T-helper 1 cell (primary cell): ENCODE measurements at regions not wholly inside any gene's neighbourhood (a gene's known extent, or its start where the extent isn't known, plus 50 kb on each side); places are given as distances from the start of the nearest gene placed in this dataset.

Experiments
- DNase-seq, 5 donors: peaks; one replicate each; pipeline ENCODE4 v3.0.0-alpha.2; 2012 to 2020

DNA sequence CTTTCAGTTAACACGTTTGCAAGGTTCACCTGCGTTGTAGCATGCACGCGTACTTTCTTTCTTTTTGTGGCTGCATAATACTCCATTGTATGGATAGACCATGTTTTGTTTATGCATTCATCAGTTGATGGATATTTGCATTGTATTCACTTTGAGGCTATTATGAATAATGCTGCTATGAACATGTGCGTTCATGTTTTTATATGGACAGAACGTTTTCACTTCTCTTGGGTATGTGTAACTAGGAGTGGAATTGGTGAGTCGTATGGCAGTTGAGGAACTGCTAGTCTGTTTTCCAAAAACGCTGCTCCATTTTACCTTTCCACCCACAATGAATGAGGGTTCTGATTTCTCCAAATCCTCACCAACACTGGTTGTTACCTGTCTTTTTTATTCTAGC lies 244.3 kb downstream of the GLI2 start:
- DNase-seq, result no peak

DNA sequence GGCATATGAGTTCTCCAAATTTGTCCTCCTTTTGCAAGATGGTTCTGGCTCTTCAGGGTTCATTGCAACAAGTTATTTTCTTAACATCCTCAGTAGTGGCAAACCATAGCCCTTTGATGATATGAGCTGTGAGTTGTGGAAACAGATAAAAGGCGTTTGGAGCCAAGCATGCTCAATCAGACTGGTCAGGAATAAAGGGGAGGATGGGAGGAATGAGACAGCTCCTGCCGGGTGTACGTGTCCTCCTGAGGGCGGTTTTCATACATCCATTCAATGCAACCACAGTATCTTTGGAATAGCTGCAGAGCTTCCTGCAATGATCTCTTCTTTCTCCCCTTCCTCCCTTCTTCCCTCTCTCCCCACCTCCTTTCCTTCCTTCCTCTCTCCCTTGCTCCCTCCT lies 245.8 kb downstream of the GLI2 start:
- no peak for DNase-seq

DNA sequence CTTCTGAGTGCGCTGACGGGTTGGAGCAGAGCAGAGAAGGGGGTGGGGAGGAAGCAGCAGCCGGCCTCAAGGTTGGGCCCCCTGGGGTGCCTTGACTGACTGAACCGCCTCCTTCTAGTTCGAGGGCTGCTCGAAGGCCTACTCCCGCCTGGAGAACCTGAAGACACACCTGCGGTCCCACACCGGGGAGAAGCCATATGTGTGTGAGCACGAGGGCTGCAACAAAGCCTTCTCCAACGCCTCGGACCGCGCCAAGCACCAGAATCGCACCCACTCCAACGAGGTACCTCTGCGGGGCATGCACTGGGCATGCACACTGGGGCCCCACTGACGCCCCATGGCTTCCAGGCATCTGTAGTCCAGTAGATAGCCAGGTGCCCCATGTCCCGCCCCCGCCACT lies 246.9 kb downstream of the GLI2 start:
- no peak for DNase-seq

DNA sequence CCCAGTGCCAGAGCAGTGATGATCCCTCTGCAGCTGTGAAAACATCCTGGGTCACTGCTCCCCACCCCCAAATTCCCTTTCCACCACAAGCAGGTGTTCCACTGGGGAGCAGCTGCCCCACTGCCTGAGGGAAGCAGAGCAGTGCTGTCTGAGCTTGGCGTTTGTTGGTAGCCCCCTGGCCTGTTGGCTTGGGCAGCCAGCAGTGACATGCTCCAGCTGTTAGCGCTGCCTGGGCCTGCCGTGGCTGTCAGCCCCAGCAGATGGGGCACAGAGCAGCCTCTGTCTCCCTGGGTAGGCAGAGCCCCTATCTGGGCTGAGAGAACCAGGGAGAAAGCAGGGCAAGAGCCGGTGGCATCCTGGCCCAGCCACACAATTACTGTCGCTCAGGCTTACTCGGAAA lies 247.7 kb downstream of the GLI2 start:
- no peak for DNase-seq

DNA sequence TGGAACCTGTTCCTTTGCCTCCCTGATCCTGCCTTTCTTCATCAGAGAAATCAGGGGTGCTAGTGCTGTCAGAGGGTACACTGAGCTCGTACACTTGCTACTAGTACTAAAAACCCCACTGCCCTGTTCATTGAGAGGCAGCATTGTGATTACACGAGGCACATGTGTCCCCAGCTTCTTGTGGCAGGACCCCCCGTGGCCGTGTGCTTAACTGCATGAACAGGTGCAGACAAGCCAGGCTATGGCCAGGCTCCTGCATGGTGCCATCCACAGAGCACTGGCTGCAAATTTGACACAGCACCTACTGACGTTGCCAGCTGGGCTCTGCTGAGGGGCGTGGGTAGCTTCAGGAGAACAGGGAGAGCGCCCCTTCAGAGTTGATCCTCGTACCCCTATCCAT lies 248.4 kb downstream of the GLI2 start:
- no peak for DNase-seq

DNA sequence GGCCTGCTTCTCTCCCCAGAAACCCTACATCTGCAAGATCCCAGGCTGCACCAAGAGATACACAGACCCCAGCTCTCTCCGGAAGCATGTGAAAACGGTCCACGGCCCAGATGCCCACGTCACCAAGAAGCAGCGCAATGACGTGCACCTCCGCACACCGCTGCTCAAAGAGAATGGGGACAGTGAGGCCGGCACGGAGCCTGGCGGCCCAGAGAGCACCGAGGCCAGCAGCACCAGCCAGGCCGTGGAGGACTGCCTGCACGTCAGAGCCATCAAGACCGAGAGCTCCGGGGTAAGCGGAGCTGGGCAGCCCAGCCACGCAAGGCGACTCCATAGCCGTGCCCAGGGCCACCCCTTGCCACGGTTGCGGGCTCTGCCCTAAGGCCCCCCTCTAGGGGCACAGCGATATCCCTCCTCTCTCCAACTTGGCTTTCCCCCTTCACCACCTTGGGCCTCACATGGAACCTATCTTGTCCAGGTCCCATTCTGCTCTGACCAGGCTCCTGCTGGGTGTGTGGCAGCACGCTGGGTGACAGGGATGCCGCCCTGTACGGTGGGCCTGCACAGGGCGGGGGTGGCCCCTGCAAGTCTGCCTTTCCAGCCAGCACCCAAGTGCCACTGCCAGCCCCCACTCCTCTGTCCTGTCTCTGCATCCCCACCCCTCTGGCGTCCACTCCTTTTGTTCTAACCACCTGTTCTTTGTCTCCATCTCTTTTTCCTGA lies 248.9 kb downstream of the GLI2 start:
- DNase-seq, result no peak

DNA sequence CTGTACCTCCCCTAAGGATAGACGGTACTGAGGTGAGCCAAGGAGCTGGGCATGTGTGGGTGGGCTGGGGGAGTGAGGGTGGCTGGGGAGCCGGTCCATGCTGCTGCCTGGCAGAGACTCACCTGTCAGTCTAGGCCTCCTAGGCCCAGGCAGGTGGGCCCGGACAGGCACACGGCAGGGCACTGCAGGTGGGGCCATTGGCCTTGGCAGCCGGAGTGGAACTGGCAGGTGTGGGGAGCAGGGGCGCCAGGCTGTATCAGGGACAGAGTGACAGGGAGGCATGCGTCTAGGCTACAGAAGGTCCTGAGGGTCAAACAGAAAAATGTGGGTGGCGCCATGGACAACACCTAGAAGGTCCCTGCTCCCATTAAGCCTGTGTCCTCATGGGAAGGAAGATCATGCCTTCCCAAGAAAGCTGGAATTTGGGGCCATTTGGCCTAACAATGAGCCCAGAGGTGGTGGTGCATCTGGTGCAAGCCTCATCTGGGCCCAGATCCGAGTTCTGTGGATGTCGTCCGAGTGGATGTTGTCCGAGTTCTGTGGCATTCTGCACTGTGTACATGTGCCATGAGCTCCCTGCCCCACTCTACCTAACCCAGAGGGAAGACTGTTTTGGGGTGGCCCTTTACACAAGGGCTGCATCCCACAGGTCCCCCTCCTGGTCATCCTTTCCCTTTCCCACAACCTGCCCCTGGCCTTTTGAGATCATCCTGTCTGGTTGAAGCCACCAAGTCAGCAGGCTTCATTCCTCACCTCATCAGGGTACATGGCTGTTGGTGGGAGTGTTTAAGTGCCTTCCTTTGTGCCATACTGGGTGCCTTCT lies 249.7 kb downstream of the GLI2 start:
- DNase-seq, result no peak

DNA sequence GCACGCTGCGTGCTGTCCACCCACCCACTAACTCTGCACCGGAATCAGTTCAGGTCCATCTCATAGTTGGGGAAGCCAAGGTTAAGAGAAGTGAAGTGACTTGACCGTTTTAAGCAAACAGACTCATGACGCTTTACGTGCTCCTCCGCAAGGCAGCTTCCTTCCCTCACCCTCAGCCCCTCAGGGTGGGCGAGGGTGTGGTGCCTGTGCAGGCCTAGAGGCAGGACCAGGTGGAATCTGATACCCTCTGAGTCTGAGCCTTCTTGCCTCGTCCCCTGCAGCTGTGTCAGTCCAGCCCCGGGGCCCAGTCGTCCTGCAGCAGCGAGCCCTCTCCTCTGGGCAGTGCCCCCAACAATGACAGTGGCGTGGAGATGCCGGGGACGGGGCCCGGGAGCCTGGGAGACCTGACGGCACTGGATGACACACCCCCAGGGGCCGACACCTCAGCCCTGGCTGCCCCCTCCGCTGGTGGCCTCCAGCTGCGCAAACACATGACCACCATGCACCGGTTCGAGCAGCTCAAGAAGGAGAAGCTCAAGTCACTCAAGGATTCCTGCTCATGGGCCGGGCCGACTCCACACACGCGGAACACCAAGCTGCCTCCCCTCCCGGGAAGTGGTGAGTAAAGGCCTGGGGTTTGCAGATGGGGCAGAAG lies 250.5 kb downstream of the GLI2 start:
- DNase-seq, result no peak

DNA sequence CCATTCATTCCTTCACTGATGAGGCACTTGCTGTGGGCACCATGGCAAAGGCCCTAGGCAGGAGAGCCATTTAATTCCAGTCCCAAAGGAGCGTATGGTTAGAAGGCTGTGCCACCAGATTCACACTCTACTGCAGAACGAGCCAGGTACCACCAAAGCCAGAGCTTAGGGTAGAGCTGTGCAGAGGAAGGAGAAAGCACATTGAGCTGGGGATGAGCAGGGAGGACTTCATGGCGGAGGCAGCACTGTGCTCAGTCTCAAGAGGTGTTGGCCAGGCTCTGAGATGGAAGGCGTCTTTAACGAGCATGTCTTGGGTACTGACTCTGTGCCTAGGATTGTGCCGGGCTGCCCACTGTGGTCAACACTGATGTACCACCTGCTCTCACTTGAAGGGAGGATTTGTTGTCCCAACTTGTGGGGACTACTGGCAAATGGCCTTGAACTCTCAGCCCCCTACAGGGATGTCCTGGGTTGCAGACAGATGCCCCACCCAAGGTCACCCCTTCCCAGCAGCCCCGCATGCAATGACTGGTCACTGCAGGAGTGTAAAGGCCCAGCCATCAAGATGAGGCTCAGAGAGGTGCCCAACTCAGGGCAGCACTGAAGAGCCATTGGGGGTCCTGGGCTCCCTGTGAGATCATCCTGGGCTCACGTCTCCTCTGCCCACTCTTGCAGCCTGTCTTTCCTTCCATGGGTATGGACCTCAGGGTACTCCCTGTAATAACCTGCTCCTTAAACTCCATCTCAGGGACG lies 251.4 kb downstream of the GLI2 start:
- DNase-seq, result no peak

DNA sequence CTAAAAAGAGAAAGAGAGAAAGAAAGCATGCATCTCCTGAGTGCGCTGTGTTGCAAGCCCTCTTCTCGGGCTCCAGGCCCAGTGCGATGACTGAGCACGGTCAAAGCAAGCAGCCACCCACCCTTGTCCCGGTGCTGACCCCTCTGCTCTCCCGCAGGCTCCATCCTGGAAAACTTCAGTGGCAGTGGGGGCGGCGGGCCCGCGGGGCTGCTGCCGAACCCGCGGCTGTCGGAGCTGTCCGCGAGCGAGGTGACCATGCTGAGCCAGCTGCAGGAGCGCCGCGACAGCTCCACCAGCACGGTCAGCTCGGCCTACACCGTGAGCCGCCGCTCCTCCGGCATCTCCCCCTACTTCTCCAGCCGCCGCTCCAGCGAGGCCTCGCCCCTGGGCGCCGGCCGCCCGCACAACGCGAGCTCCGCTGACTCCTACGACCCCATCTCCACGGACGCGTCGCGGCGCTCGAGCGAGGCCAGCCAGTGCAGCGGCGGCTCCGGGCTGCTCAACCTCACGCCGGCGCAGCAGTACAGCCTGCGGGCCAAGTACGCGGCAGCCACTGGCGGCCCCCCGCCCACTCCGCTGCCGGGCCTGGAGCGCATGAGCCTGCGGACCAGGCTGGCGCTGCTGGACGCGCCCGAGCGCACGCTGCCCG lies 252.5 kb downstream of the GLI2 start:
- no peak for DNase-seq

DNA sequence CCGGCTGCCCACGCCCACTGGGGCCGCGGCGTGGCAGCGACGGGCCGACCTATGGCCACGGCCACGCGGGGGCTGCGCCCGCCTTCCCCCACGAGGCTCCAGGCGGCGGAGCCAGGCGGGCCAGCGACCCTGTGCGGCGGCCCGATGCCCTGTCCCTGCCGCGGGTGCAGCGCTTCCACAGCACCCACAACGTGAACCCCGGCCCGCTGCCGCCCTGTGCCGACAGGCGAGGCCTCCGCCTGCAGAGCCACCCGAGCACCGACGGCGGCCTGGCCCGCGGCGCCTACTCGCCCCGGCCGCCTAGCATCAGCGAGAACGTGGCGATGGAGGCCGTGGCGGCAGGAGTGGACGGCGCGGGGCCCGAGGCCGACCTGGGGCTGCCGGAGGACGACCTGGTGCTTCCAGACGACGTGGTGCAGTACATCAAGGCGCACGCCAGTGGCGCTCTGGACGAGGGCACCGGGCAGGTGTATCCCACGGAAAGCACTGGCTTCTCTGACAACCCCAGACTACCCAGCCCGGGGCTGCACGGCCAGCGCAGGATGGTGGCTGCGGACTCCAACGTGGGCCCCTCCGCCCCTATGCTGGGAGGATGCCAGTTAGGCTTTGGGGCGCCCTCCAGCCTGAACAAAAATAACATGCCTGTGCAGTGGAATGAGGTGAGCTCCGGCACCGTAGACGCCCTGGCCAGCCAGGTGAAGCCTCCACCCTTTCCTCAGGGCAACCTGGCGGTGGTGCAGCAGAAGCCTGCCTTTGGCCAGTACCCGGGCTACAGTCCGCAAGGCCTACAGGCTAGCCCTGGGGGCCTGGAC lies 253.2 kb downstream of the GLI2 start:
- DNase-seq, result no peak

DNA sequence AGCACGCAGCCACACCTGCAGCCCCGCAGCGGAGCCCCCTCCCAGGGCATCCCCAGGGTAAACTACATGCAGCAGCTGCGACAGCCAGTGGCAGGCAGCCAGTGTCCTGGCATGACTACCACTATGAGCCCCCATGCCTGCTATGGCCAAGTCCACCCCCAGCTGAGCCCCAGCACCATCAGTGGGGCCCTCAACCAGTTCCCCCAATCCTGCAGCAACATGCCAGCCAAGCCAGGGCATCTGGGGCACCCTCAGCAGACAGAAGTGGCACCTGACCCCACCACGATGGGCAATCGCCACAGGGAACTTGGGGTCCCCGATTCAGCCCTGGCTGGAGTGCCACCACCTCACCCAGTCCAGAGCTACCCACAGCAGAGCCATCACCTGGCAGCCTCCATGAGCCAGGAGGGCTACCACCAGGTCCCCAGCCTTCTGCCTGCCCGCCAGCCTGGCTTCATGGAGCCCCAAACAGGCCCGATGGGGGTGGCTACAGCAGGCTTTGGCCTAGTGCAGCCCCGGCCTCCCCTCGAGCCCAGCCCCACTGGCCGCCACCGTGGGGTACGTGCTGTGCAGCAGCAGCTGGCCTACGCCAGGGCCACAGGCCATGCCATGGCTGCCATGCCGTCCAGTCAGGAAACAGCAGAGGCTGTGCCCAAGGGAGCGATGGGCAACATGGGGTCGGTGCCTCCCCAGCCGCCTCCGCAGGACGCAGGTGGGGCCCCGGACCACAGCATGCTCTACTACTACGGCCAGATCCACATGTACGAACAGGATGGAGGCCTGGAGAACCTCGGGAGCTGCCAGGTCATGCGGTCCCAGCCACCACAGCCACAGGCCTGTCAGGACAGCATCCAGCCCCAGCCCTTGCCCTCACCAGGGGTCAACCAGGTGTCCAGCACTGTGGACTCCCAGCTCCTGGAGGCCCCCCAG lies 254.1 kb downstream of the GLI2 start:
- DNase-seq, result no peak

DNA sequence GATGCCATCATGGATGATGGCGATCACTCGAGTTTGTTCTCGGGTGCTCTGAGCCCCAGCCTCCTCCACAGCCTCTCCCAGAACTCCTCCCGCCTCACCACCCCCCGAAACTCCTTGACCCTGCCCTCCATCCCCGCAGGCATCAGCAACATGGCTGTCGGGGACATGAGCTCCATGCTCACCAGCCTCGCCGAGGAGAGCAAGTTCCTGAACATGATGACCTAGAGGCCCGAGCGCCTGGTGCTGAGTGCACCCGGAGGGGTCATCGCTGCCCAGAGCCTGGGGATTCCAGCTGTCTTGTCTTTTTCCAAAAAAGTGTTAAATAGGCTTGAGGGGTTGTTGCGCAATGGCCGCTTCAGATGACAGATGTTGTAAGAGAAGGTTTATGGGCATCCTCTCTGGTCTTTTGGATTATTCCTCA lies 254.8 kb downstream of the GLI2 start:
- DNase-seq, result no peak

DNA sequence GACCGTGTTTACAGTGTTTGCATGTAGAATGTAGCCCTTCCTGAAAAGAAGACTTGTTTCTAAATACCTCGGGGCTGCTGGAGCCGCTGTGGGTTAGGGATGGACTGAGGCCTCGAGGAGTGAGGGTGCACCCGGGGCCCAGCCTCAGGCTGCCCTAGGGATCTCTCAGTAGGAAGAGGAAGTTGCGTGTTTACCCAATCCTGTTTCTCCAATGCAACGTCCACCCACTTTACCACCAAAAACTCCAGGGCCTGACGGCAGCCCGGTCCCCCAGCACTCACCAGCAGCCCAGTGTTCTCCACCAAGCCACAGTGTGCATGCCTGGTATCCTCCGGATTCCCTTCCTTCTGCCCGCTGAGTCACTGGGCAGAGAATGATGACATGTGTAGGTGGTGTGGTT lies 255.8 kb downstream of the GLI2 start:
- no peak for DNase-seq

DNA sequence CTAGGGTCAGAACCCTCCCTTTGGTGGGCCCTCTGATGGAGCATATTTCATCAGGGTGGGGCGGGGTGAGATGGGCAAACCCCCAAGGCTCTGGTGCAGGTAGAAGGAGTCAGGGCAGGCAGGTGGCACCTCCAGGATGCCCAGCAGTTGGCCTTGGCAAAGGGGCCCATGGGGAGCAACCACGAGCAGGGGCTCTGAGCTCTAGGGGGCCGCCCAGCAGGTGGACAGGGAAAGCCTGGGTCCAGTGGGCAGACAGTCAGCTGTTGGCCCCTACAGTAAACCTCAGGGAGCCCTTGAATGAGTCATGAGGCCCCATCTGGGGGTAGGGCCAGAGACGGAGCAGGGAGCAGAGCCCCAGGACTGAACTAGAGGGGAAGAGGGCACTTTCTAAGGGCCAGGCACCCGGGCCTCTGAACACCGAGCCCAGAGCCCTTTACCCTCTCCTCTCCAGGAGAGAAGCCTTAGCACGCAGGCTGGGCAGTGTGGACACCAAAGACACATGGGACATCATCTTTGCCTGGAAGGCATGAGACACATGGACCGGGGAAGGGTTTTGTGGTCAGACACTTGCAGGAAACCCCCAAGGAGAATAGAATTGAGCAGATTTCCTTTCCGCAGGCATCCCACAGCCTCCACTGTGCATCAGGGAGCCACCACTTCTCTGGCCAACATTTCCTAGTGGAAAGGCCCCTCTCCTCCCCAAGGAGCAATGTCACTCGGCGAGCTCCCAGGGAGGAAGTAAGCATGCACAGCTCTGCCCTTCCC lies 257.3 kb downstream of the GLI2 start:
- DNase-seq, result no peak

DNA sequence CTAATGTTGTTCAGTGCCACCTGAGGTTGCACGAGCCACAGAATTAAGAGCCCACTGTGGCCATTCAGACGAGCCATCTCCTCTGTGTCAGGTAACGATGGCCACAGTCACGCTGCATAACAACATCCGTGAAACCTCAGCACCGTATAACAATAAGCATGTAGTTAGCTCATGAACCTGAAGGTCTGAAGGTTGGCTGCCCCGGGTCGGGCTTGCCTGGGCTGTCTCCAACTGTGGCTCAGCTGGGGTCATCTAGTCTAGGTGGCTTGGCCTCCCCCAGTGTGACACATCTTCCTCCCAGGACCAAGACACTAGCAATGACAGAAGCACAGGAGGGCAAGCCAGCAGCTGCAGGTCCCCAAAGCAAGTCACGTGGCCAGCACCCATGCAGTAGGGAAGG lies 258.0 kb downstream of the GLI2 start:
- DNase-seq, result no peak

DNA sequence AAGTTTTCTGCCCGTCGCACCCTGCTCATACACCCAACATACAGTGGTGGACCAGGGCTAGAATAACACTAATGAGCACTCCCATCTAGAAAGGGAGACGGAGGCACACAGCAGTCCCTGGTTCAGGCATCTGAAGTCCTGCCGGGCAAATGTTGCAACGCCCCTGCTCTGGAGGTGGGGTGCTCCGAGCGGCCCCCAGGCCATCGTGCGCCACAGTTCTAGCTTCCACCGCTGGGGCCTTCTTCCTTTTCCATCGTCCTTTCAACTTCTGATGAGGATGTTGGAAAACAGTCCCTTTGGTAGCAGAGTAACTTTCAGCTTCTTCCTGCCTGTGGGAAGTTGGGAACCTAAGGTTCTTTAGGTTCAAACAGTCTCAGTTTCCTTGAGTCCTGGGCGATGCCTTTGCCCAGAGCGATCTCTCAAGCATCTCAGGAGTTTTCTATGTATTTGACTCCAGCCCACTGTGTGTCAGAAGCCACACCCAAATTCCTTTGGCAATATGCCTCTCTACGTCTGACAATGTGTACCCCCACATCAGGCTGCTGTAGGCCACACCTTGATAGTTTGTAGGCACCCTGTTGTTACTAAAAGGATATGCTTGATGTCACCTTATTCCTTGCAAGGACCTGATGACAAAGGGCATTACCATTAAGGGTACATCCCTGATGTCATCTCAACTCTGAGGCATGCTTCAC lies 258.8 kb downstream of the GLI2 start:
- DNase-seq, result no peak

DNA sequence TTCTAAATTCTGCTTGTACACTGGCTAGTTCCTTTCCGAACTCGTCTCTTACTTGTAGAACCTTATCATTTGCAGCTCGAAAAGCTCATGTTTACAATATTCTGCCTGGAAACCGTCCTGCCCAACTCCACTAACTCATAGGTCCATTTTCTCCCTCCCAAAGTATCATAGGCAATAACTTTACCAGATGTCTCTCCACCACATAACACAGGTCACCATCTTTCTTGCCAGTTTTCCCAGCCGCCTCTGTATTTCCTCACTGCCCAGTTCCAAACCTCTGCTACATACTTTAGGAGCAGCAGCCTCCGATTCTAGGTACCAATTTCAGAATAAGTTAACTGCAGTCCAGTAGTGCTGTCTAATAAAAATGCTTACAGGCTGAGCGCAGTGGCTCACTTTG lies 259.5 kb downstream of the GLI2 start:
- no peak for DNase-seq

DNA sequence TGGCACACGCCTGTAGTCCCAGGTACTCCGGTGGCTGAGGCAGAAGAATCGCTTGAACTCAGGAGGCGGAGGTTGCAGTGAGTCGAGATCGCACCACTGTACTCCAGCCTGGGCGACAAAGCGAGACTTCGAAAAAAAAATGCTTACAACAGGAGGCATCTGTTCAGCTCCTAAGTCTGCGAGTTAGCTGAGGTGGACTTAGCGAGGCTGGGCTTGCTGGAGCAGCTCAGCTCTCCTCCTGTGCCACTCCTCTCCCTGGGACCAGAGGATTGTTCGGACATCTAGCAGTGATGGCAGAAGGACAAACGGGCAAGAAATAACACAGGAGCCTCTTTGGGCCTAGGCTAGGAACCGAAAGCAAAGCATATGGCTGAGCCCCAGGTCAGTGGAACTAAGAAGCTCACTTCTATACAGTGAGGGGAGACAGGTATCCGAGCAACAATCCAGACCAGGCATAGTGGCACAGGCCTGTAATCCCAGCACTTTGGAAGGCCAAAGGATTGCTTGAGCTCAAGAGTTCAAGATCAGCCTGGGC lies 260.1 kb downstream of the GLI2 start:
- no peak for DNase-seq
